ENCODE measurements at regions not wholly inside any gene's neighbourhood (a gene's known extent, or its start where the extent isn't known, plus 50 kb on each side); places are given as distances from the start of the nearest gene placed in this dataset.
"Not testable (repeated sequence)": the region's sequence is repeated elsewhere in the genome, so short reads cannot be mapped to it uniquely, and the experiment has no call there.

DNA sequence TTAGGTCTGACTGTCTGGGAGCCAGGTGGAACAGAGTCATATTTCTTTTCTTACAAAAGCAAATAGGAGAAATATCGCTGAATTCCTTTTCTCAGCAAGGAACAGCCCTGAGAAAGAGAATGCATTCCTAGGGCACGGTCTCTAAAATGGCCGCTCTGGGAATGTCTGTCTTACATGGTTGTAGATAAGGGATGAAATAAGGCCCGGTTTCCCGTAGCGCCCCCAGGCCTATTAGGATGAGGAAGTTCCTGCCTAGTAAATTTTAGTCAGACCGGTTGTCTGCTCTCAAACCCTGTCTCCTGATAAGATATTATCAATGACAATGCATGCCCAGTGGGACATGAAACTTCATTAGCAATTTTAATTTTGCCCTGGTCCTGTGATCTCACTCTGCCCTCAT, 54.0 kb upstream of the SYNDIG1 start:
- not testable (repeated sequence) for TF ChIP-seq POLR2A (IDR thresholded peaks at IDR 0.05)
- TF ChIP-seq, protein P1, sequence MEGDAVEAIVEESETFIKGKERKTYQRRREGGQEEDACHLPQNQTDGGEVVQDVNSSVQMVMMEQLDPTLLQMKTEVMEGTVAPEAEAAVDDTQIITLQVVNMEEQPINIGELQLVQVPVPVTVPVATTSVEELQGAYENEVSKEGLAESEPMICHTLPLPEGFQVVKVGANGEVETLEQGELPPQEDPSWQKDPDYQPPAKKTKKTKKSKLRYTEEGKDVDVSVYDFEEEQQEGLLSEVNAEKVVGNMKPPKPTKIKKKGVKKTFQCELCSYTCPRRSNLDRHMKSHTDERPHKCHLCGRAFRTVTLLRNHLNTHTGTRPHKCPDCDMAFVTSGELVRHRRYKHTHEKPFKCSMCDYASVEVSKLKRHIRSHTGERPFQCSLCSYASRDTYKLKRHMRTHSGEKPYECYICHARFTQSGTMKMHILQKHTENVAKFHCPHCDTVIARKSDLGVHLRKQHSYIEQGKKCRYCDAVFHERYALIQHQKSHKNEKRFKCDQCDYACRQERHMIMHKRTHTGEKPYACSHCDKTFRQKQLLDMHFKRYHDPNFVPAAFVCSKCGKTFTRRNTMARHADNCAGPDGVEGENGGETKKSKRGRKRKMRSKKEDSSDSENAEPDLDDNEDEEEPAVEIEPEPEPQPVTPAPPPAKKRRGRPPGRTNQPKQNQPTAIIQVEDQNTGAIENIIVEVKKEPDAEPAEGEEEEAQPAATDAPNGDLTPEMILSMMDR (IDR thresholded peaks at IDR 0.05), result not testable (repeated sequence)
